Thoracic aorta (tissue), 2 donors: ENCODE measurements at regions not wholly inside any gene's neighbourhood (a gene's known extent, or its start where the extent isn't known, plus 50 kb on each side); places are given as distances from the start of the nearest gene placed in this dataset.

Experiments
- ATAC-seq: fragments of 150-250 bp; one replicate; pipeline ENCODE4 v1.8.0; 2017; ENCODE audit warnings: low read depth; ENCODE audit not compliant: insufficient number of reproducible peaks, low FRiP score
- DNase-seq: peaks from one replicate; pipeline ENCODE4 v3.0.0-alpha.2; 2020; ENCODE audit warnings: low spot score
- H3K27ac ChIP-seq, 2 donors: fragments of 200-600 bp; sonication (generic); 1 replicate in 1 of 2; 2 replicates in 1 of 2; pipeline ENCODE4 v1.5.1; 2016; ENCODE audit warnings: mild to moderate bottlenecking in 2 of 2, moderate library complexity in 2 of 2
- H3K27me3 ChIP-seq: fragments of 200-600 bp; sonication (generic); replicated peaks from 2 replicates; pipeline ENCODE4 v1.6.0; 2016; ENCODE audit warnings: mild to moderate bottlenecking; ENCODE audit not compliant: insufficient read depth
- H3K36me3 ChIP-seq: fragments of 200-600 bp; sonication (generic); one replicate; pipeline ENCODE4 v1.5.1; 2016
- H3K4me1 ChIP-seq, 2 donors: fragments of 200-600 bp; sonication (generic); 1 replicate in 1 of 2; 2 replicates in 1 of 2; pipeline versions ENCODE4 v1.5.1 to v1.6.0; 2016; ENCODE audit warnings: low read depth in 2 of 2, mild to moderate bottlenecking in 1 of 2; ENCODE audit not compliant: control insufficient read depth in 1 of 2
- H3K4me3 ChIP-seq: fragments of 200-600 bp; sonication (generic); 2 replicates; pipeline ENCODE4 v1.5.1; 2016; ENCODE audit warnings: mild to moderate bottlenecking
- H3K9me3 ChIP-seq: fragments of 200-600 bp; sonication (generic); 2 replicates; pipeline ENCODE4 v1.5.1; 2016
- TF ChIP-seq, protein P1 (sequence below): fragments of 200-600 bp; sonication (generic); IDR thresholded peaks from one replicate; pipeline ENCODE4 v1.5.1; 2019; ENCODE audit warnings: antibody characterized with exemption

DNA sequence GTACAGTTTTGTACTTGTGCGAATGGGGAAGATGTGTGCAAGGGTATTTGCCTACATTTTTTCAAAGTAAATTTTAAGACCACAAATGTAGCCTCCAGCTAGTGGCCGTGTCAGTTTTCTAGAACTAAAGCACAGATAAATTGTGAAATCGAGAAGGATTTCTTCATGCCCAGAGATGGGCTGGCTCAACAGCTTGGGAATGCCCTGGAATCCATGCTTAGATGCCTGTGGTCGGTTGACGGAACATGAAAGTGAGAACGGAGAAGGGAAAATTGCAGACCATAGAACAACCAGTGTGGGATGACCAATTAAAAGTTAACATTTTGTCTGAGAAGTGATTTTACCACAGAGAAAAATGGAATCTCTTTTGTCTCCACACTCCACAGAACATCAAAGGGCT is 73.2 kb upstream of the VCX2 start:
- Histone ChIP-seq H3K27ac (no peak overlapping the region), H3K9me3 (no peaks in the 10 kb centered on the region), H3K27me3 (no peaks in the 10 kb centered on the region), H3K36me3 (no peaks in the 10 kb centered on the region), H3K4me1 (no peaks in the 10 kb centered on the region), H3K4me3 (no peak overlapping the region)
- DNase-seq = no peak
- ATAC-seq = no peak
- TF ChIP-seq, protein P1, sequence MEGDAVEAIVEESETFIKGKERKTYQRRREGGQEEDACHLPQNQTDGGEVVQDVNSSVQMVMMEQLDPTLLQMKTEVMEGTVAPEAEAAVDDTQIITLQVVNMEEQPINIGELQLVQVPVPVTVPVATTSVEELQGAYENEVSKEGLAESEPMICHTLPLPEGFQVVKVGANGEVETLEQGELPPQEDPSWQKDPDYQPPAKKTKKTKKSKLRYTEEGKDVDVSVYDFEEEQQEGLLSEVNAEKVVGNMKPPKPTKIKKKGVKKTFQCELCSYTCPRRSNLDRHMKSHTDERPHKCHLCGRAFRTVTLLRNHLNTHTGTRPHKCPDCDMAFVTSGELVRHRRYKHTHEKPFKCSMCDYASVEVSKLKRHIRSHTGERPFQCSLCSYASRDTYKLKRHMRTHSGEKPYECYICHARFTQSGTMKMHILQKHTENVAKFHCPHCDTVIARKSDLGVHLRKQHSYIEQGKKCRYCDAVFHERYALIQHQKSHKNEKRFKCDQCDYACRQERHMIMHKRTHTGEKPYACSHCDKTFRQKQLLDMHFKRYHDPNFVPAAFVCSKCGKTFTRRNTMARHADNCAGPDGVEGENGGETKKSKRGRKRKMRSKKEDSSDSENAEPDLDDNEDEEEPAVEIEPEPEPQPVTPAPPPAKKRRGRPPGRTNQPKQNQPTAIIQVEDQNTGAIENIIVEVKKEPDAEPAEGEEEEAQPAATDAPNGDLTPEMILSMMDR = no peak

DNA sequence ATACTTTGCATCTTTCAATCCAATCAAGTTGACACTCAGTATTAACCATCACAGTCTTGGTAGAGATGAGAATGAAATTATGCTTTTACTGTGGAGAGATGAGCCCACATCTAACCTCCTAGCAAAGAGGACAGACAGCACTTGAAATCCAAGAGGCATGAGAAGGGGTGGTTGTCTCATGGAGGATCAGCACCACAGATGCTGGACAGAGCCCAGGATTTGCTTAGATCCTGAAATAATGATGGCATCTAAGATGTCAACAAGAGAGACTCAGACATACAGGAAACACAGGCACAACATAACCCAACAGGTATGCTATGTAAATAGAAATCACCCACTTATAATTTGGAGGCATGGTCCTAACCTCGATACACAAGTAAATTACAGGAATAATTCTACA is 74.3 kb upstream of the VCX2 start:
- no peak for ATAC-seq
- Histone ChIP-seq H3K36me3 (no peaks in the 10 kb centered on the region), H3K9me3 (no peaks in the 10 kb centered on the region), H3K4me3 (no peak overlapping the region), H3K4me1 (no peaks in the 10 kb centered on the region), H3K27me3 (no peaks in the 10 kb centered on the region), H3K27ac (no peak overlapping the region)
- TF ChIP-seq, protein P1 = no peak
- DNase-seq = no peak

DNA sequence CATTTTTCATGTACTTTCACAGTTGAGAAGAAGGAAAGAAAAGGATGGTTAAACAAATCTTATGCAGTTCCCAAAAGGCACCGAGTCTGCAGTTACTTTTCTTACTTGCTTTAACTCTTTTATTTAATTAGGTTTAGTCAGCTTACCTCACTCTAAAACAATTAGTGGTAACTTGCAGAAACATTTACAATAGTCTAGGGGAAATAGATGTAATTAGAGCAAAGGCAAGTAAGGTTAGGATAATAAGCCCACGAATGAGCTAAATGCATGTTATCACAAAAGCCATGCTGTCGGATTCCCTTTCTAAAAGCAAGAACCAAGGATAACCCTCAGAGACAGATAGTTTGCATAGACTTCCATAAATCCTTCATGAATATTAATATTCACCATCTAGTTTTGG is 82.0 kb upstream of the VCX2 start:
- ATAC-seq = no peak
- no peaks in the 10 kb centered on the region for H3K4me1 ChIP-seq
- H3K9me3 ChIP-seq = no peaks in the 10 kb centered on the region
- H3K27ac ChIP-seq = no peak overlapping the region
- TF ChIP-seq, protein P1 = no peak
- no peaks in the 10 kb centered on the region for H3K36me3 ChIP-seq
- no peak overlapping the region for H3K4me3 ChIP-seq
- H3K27me3 ChIP-seq = no peaks in the 10 kb centered on the region
- DNase-seq = no peak

DNA sequence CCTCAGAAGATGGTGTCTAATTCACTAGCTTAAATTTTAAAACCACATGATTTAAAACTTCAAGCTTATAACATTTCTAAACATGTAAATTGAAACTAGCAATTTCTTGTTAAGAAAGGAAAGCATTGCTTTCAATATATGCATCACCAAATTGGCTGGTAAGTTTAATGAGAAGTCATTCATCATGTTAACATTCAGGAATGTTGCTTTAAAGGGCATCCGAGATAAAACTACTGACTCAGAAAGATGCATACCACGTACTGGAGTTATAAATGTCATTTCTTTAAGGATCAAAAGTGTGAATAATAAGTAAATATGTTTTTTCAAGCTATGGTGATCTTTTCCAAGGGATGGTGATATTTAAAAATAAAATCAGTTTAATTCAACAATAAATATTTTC is 83.3 kb upstream of the VCX2 start:
- Histone ChIP-seq H3K27ac (no peak overlapping the region), H3K4me1 (no peaks in the 10 kb centered on the region), H3K9me3 (no peaks in the 10 kb centered on the region), H3K36me3 (no peaks in the 10 kb centered on the region), H3K27me3 (no peaks in the 10 kb centered on the region), H3K4me3 (no peak overlapping the region)
- ATAC-seq (no peak), DNase-seq (no peak)
- TF ChIP-seq, protein P1 = no peak

DNA sequence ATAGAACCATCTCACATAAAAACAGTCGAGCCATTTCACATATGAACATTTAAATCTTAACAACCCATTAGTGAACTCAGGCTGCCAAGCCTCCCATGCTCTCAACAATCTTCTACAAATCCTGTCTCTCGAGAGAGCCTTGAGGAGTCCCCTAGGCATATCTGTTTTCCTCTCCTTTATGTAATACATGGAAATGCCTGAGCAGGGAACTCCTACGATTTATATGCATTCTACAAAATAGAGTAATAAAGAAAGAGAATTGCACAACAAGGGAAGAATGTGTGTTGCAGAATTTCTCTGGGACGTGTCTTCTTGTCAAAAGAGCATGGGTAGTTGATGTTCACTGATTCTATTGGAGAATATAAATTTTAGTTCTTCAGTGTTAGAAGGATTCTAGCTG is 101.8 kb upstream of the VCX2 start:
- H3K36me3 ChIP-seq = no peaks in the 10 kb centered on the region
- DNase-seq = no peak
- TF ChIP-seq, protein P1 = no peak
- no peaks in the 10 kb centered on the region for H3K4me1 ChIP-seq
- H3K4me3 ChIP-seq = no peak overlapping the region
- no peaks in the 10 kb centered on the region for H3K27me3 ChIP-seq
- ATAC-seq = no peak
- H3K9me3 ChIP-seq = no peaks in the 10 kb centered on the region
- no peak overlapping the region for H3K27ac ChIP-seq
